PC-3 (cell line): ENCODE measurements at regions not wholly inside any gene's neighbourhood (a gene's known extent, or its start where the extent isn't known, plus 50 kb on each side); places are given as distances from the start of the nearest gene placed in this dataset.
A peak's percentile ranks its signal among the peaks of the same experiment; 100 is the strongest.

ENCODE experiments used
- ATAC-seq: fragments of 200-7000 bp; cut with Tn5 transposase; 2 replicates; pipeline ENCODE4 v1.9.1; 2020; ENCODE audit warnings: mild to moderate bottlenecking, moderate library complexity
- BruUV-seq: library from RNA; stranded (reverse); fragments of 400-500 nt; replicated peaks from 2 replicates; lab custom pipeline; 2021; lab: Mats Ljungman, UMichigan
- CTCF ChIA-PET: fragments of 300-600 bp; sonication (Branson Sonifier 250); formaldehyde crosslinking; loops from one replicate; lab custom pipeline; 2022; ENCODE audit warnings: antibody characterized with exemption; lab: Charles Lee
- POLR2A ChIA-PET: fragments of 300-600 bp; sonication (Branson Sonifier 250); formaldehyde crosslinking; loops from one replicate; lab custom pipeline; 2022; ENCODE audit warnings: antibody characterized with exemption; ENCODE audit not compliant: unreplicated experiment; lab: Charles Lee
- DNase-seq: peaks from one replicate; pipeline ENCODE4 v3.0.0-alpha.2; 2015
- H2AFZ ChIP-seq: fragments of 300-600 bp; sonication (generic); 2 replicates; pipeline ENCODE4 v1.6.0; 2016; ENCODE audit warnings: antibody characterized with exemption, low read length
- H3F3A ChIP-seq: fragments of 300-600 bp; sonication (generic); one replicate; pipeline ENCODE4 v1.6.0; 2017; ENCODE audit warnings: antibody characterized with exemption, low read length, control low read depth, mild to moderate bottlenecking; ENCODE audit not compliant: unreplicated experiment
- H3K27ac ChIP-seq: fragments of 300-600 bp; sonication (generic); 2 replicates; pipeline ENCODE4 v1.5.1; 2016; ENCODE audit warnings: mild to moderate bottlenecking, low read length
- H3K27me3 ChIP-seq: fragments of 300-600 bp; sonication (generic); 2 replicates; pipeline ENCODE4 v1.6.1; 2016; ENCODE audit warnings: low read length, mixed read lengths
- H3K36me3 ChIP-seq: fragments of 300-600 bp; sonication (generic); 2 replicates; pipeline ENCODE4 v1.6.1; 2016; ENCODE audit warnings: low read depth, mixed run types, low read length, mixed read lengths
- H3K4me1 ChIP-seq: fragments of 300-600 bp; sonication (generic); 2 replicates; pipeline ENCODE4 v1.5.1; 2016; ENCODE audit warnings: low read length; ENCODE audit not compliant: insufficient read depth
- H3K4me2 ChIP-seq: fragments of 300-600 bp; sonication (generic); 2 replicates; pipeline ENCODE4 v1.6.0; 2016; ENCODE audit warnings: low read length
- H3K4me3 ChIP-seq: fragments of 300-600 bp; sonication (generic); 2 replicates; pipeline ENCODE4 v1.5.1; 2016; ENCODE audit warnings: mild to moderate bottlenecking, low read length, mixed read lengths
- H3K79me2 ChIP-seq: fragments of 300-600 bp; sonication (generic); 2 replicates; pipeline ENCODE4 v1.6.1; 2017; ENCODE audit warnings: low read length, mixed read lengths
- H3K9ac ChIP-seq: fragments of 300-600 bp; sonication (generic); 2 replicates; pipeline ENCODE4 v1.6.0; 2016; ENCODE audit warnings: mild to moderate bottlenecking, low read length
- H3K9me2 ChIP-seq: fragments of 300-600 bp; sonication (generic); replicated peaks from 2 replicates; pipeline ENCODE4 v1.6.1; 2016; ENCODE audit warnings: mixed run types, low read length, mixed read lengths
- H3K9me3 ChIP-seq: fragments of 300-600 bp; sonication (generic); 2 replicates; pipeline ENCODE4 v1.6.1; 2016; ENCODE audit warnings: low read length, mixed read lengths
- H4K20me1 ChIP-seq: fragments of 300-600 bp; sonication (generic); 2 replicates; pipeline ENCODE4 v1.6.1; 2016; ENCODE audit warnings: low read length, mixed read lengths
- CTCF ChIP-seq: fragments of 300-600 bp; sonication (generic); conservative IDR thresholded peaks from 2 replicates; pipeline ENCODE4 v1.5.1; 2017; ENCODE audit warnings: antibody characterized with exemption, low read depth, mild to moderate bottlenecking, low read length
- EZH2 ChIP-seq: fragments of 300-600 bp; sonication (generic); IDR thresholded peaks from one replicate; pipeline ENCODE4 v1.6.1; 2017; ENCODE audit warnings: antibody characterized with exemption, mild to moderate bottlenecking, low read length; ENCODE audit not compliant: unreplicated experiment
- EZH2phosphoT487 ChIP-seq: fragments of 300-600 bp; sonication (generic); IDR thresholded peaks from 2 replicates; pipeline ENCODE4 v1.6.1; 2018; ENCODE audit warnings: mild to moderate bottlenecking, antibody characterized with exemption, low read length, borderline replicate concordance
- intact Hi-C: fragments of 100-400 bp; cut with micrococcal nuclease; formaldehyde crosslinking; loops from 2 replicates; pipeline ENCODE4 v1.9.0; 2023

- Histone ChIP-seq H3K79me2 (no peaks in the 10 kb centered on the region), H3K27me3 (0 out of 2 replicates have a peak, but pooled peaks cover 12% of the 10 kb centered on the region), H2AFZ (no peak overlapping the region), H3K4me2 (no peak overlapping the region), H3K36me3 (no peaks in the 10 kb centered on the region), H3K9ac (no peak overlapping the region), H3K4me3 (no peak overlapping the region), H3K27ac (no peak overlapping the region), H3F3A (no peaks in the 10 kb centered on the region), H4K20me1 (no peaks in the 10 kb centered on the region), H3K9me3 (no peaks in the 10 kb centered on the region), H3K9me2 (no peaks in the 10 kb centered on the region), H3K4me1 (no peaks in the 10 kb centered on the region)
- no peak for ATAC-seq
- no TSS peak for BruUV-seq
- intact Hi-C loops, result no loop called here
- ChIA-PET CTCF (no interaction called here), POLR2A (no interaction called here)
- no peak for TF ChIP-seq CTCF
- no peak for TF ChIP-seq EZH2phosphoT487
- no peak for TF ChIP-seq EZH2
- DNase-seq, result no peak
These were observed 125.7 kb upstream of the THSD7B start for GRCh38 chr2:136639651-136640050.

- H3K4me2 ChIP-seq, result no peak overlapping the region
- TF ChIP-seq EZH2 (no peak), CTCF (no peak), EZH2phosphoT487 (no peak)
- no peaks in the 10 kb centered on the region for H4K20me1 ChIP-seq
- no peaks in the 10 kb centered on the region for H3K4me1 ChIP-seq
- BruUV-seq, result no TSS peak
- no peak overlapping the region for H3K27ac ChIP-seq
- no peak overlapping the region for H2AFZ ChIP-seq
- no peaks in the 10 kb centered on the region for H3K36me3 ChIP-seq
- no peaks in the 10 kb centered on the region for H3K9me3 ChIP-seq
- H3K4me3 ChIP-seq, result no peak overlapping the region
- intact Hi-C loops, result no loop called here
- ChIA-PET POLR2A (no interaction called here), CTCF (no interaction called here)
- DNase-seq, result peak; percentile 4
- no peaks in the 10 kb centered on the region for H3F3A ChIP-seq
- no peak overlapping the region for H3K9ac ChIP-seq
- no peaks in the 10 kb centered on the region for H3K9me2 ChIP-seq
- H3K27me3 ChIP-seq, result 0 out of 2 replicates have a peak, but pooled peaks cover 12% of the 10 kb centered on the region
- no peak for ATAC-seq
- H3K79me2 ChIP-seq, result no peaks in the 10 kb centered on the region
These were observed 127.2 kb upstream of the THSD7B start for GRCh38 chr2:136638193-136638592.

- no peaks in the 10 kb centered on the region for H3F3A ChIP-seq
- no peak for ATAC-seq
- H3K79me2 ChIP-seq, result no peaks in the 10 kb centered on the region
- no peak overlapping the region for H3K4me2 ChIP-seq
- POLR2A ChIA-PET, result no interaction called here
- intact Hi-C loops, result no loop called here
- no peak for DNase-seq
- no peaks in the 10 kb centered on the region for H3K36me3 ChIP-seq
- no peak for TF ChIP-seq EZH2
- TF ChIP-seq CTCF, result no peak
- TF ChIP-seq EZH2phosphoT487, result no peak
- no peaks in the 10 kb centered on the region for H3K4me1 ChIP-seq
- H3K9me2 ChIP-seq, result no peaks in the 10 kb centered on the region
- no peak overlapping the region for H2AFZ ChIP-seq
- H3K9me3 ChIP-seq, result no peaks in the 10 kb centered on the region
- H3K27me3 ChIP-seq, result 0 out of 2 replicates have a peak, but pooled peaks cover 12% of the 10 kb centered on the region
- CTCF ChIA-PET, result no interaction called here
- no peak overlapping the region for H3K27ac ChIP-seq
- H4K20me1 ChIP-seq, result no peaks in the 10 kb centered on the region
- H3K4me3 ChIP-seq, result no peak overlapping the region
- no TSS peak for BruUV-seq
- no peak overlapping the region for H3K9ac ChIP-seq
These were observed 127.9 kb upstream of the THSD7B start for GRCh38 chr2:136637402-136637801.
